OCI-M1 (cell line): ENCODE measurements at regions not wholly inside any gene's neighbourhood (a gene's known extent, or its start where the extent isn't known, plus 50 kb on each side); places are given as distances from the start of the nearest gene placed in this dataset.
A peak's percentile ranks its signal among the peaks of the same experiment; 100 is the strongest.
"Not testable (repeated sequence)": the region's sequence is repeated elsewhere in the genome, so short reads cannot be mapped to it uniquely, and the experiment has no call there.

ENCODE experiments used
- DNase-seq: peaks from one replicate; lab custom pipeline; 2025; lab: John Stamatoyannopoulos, UW

- no peak for DNase-seq
These were observed 663.1 kb upstream of the MARCKS start for GRCh38 chr6:113194090-113194489.

GRCh38 chr6:113202852-113203714 lies 654.1 kb upstream of the MARCKS start:
- no peak for DNase-seq

- no peak for DNase-seq
These were observed 653.4 kb upstream of the MARCKS start for GRCh38 chr6:113203715-113204110.

- DNase-seq, result no peak
These were observed 651.6 kb upstream of the MARCKS start for GRCh38 chr6:113205553-113205952.

- DNase-seq, result no peak
These were observed 648.4 kb upstream of the MARCKS start for GRCh38 chr6:113208726-113209125.

GRCh38 chr6:113209315-113209714 lies 647.8 kb upstream of the MARCKS start:
- DNase-seq, result no peak

GRCh38 chr6:113211170-113211569 lies 646.0 kb upstream of the MARCKS start:
- DNase-seq, result no peak

GRCh38 chr6:113219783-113220182 lies 637.4 kb upstream of the MARCKS start:
- no peak for DNase-seq

GRCh38 chr6:113220832-113221231 lies 636.3 kb upstream of the MARCKS start:
- DNase-seq, result no peak

GRCh38 chr6:113221850-113222249 lies 635.3 kb upstream of the MARCKS start:
- no peak for DNase-seq

- peak; percentile 6 for DNase-seq
These were observed 611.0 kb upstream of the MARCKS start for GRCh38 chr6:113246186-113246585.

- no peak for DNase-seq
These were observed 608.6 kb upstream of the MARCKS start for GRCh38 chr6:113248532-113248931.

- DNase-seq, result not testable (repeated sequence)
These were observed 603.0 kb upstream of the MARCKS start for GRCh38 chr6:113254194-113254593.

GRCh38 chr6:113258771-113259170 lies 598.4 kb upstream of the MARCKS start:
- DNase-seq, result no peak

GRCh38 chr6:113271437-113271836 lies 585.7 kb upstream of the MARCKS start:
- no peak for DNase-seq

- DNase-seq, result no peak
These were observed 580.5 kb upstream of the MARCKS start for GRCh38 chr6:113276601-113277000.

GRCh38 chr6:113277111-113277510 lies 580.0 kb upstream of the MARCKS start:
- DNase-seq, result no peak

GRCh38 chr6:113281014-113281413 lies 576.1 kb upstream of the MARCKS start:
- DNase-seq, result no peak

GRCh38 chr6:113281431-113281830 lies 575.7 kb upstream of the MARCKS start:
- no peak for DNase-seq

- DNase-seq, result no peak
These were observed 569.7 kb upstream of the MARCKS start for GRCh38 chr6:113287396-113287795.

GRCh38 chr6:113288409-113288808 lies 568.7 kb upstream of the MARCKS start:
- no peak for DNase-seq

- DNase-seq, result no peak
These were observed 568.0 kb upstream of the MARCKS start for GRCh38 chr6:113289166-113289565.

GRCh38 chr6:113290684-113291083 lies 566.5 kb upstream of the MARCKS start:
- no peak for DNase-seq
